GM19467 (cell line): ENCODE measurements at regions not wholly inside any gene's neighbourhood (a gene's known extent, or its start where the extent isn't known, plus 50 kb on each side); places are given as distances from the start of the nearest gene placed in this dataset.

Experiments used
- ATAC-seq: cut with Tn5 transposase; IDR thresholded peaks from one replicate; pipeline ENCODE4 v1.9.1; 2021; ENCODE audit warnings: mild to moderate bottlenecking, moderate library complexity; ENCODE audit not compliant: unreplicated experiment

DNA sequence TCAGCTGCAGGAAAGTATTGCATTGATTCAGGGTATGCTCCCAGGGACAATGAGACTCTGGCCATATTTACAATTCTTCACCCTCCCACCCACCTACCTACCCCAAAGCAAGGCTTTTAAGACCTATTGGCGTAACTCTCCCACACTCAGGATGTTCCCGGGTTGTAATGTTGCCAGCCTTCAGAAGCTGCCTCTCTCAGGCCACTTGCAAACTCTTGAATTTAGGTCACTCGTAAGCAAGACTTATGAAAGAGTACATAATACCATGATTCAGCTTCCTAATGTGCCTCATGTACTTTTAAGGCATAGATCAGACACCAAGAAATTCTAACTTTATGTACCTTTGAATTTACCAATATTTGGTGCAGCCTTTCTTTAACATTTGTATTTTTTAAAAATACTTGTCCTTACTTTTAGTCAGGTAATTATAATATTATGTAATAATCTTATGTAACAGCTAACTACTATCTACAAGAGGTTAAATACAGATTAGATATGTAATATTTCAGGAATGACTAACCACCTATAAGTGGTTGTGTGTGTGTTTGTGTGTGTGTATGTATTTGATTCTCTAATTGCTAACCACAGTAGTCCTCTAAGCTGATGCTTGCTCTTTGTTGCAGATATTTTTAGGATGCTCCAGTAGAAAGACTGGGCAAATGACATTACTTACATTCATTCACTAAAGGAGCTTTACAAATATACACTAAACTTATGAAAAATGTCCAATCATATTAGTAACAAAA is 630.5 kb upstream of the MEF2C start:
- ATAC-seq, result no peak

DNA sequence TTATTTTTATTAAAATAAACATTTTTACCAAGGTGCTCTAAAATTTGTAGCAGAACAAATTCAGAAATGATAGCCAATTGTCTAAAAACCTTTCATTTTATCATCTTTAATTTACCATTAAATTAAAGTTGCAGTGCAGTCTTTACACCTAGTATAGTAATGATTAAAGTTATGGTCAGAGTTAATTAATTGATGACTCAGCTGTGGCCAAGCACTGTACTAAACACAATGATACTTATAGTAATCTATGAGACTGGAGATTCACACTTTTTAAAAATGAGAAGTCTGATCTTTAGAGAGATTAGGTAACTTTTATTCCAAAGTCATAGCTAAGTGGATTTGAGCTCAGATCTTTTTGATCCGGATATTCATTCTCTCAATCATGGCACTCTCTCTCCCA is 621.1 kb upstream of the MEF2C start:
- no peak for ATAC-seq

DNA sequence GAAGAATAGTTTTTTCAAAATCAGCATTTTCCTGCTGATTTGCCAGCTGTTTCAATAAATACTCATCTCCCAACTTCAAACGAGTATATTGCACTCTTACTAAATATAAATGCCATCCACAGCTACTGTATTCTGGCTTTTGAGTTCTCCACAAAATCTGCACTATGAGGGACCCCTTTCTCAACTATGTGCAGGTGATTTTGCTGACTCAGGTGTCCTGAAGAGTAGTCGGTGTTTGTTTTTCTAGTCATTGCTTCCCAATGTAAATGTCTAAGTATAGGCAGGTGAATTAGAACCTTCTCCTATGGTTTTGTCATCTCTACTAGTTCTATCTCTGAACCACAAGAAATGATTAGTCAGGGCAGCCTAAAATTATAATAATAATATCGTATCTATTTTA is 616.8 kb upstream of the MEF2C start:
- ATAC-seq, result no peak

DNA sequence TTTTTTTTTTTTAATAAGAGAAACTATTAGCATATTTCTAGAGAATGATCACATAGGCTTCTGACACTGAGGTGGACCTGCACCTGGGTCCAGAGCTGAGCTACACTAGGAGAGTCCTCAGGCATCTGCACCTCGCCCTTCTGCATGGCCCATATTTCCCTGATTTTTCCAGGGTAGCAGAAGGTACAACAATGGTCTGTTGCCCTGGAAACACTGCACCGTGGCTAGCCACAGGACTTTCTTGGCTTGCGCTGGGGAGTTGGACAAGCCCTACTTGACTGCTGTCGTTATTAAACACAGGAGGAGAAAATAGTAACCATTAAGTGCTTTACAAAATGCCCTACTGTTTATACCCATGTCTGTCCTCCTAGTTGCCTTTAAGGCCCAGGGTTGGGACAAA is 615.7 kb upstream of the MEF2C start:
- ATAC-seq, result no peak

DNA sequence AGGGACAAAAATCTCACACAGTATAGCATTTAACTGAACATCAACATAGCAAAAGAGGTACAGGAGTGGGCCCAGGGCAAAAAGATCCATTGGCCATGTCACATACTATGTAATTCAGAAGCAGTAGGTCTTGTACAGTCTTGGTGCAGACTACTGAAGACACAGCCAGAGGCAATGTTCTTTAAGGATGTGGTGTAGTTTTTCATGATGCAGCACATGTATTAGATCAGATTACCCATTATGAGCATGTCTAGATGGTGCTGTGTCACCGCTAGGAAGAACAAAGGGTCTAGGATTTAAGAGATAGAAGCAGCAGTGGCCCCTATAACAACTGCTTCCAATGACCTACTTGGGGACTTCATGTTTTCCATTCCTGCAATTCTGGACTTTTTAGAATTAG is 610.4 kb upstream of the MEF2C start:
- ATAC-seq, result no peak

DNA sequence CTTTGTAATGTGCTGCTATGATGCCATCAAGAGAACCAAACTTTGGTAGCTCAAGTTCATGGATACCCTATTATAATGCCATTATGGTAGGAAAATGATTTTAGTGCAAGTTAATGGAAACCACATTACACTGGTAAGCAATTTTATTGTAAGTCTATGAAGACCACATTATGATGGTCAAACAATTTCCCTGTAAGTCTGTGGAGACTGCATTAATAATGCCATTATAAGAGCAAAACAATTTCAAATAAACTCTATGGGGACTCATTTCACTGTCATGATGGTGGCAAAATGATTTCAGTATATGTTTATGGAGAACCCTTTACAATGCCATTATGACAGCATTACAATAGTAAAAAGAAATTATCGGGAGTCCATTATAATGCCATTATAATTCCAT is 602.0 kb upstream of the MEF2C start:
- no peak for ATAC-seq

DNA sequence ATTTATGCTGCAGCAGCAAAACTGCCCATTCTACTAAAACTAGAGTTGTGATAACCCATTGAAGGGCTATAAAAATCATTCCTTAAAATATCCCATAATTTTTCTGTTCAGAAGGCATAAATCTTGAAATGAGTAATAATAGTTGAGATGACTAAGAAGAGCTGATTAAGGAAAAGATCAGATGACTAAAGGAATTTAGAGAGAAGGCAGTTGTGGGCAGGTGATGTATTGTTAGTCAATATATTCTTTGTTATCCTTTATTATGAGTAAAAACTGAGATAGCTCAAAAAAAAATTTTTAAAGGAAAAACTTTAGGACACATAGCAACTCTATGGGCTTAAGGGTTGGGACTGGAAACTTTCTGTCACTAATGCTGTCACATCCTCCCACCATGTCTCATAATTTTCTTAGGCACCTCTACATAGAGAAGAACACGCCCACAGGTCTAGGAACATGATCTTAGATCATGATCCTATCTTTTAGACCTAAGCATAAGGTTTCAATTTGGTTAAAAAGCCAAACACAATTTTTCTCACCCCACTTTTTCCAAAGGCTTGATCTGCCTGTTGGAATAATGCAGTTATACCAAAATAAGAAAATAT is 597.5 kb upstream of the MEF2C start:
- ATAC-seq, result no peak

DNA sequence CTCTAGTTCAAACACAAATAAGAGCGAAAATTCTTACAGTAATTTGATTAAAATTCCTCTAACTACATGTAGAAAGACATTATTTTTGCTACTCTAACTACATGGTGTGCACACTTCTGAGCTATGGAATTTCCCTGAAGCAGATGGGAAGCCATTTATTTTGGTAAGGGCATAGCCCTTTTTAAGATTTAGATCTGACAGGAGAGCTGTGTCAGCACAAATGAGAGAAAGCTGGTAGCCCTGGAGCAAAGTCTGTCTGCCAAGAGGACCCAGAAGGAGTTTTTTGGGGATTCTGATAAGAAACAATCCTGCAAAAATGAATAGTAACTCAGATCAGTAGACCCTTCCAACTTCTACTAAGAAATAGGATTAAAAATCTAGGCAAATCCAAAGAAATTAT is 595.9 kb upstream of the MEF2C start:
- ATAC-seq, result no peak

DNA sequence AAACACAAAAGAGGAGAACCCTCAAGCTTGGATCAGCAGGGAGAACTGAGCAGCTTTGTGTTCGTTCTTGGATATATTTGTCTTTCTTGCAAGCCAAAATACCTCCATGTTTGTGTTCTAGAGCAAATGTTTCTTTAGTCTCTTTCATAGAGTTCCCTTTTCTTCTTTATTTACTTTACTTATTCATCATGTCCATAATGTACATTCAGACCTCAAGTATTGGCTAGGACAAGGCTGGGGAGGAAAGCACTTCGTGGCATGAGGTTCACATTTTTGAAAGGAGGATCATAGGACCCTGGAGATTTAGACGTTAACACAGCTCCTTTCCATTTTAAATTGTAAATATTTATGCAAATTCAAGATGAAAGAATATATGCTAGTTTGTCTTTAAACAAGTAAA is 590.2 kb upstream of the MEF2C start:
- no peak for ATAC-seq

DNA sequence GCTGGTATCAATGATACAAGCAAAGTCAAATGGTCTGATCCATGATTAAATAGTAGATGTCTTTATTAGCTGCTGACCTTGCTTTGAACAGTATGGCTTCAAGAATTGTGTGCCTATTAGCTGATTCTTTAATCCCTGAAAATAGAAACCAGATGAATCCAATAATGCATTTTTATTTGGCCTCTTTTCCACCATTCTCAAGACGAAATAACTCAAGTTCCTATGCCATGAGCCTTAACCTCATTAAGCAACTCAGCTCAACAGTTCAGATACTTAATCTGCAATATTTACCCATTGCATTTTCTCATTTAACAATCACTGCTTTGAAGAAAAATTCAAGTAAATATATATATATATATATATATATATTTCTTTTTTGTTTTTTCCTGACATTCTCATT is 588.6 kb upstream of the MEF2C start:
- ATAC-seq, result no peak

DNA sequence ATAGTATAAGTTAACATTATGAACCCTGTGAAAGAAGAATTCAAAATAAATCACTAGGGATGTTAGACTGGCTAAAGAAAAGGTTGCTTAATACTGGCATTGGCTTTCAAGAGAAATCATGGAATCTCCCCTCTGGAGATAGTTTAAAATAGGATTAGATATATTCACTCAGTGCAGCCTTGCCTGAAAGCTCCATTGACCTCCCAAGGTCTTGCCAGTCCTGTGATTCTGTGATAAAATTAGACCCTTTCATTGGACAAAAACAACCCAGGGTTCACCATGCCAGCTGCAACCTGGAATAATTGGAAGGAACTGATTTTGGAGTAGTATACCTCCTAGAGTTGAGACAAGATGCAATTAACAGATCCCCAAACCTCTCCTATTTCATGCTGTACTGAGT is 588.1 kb upstream of the MEF2C start:
- no peak for ATAC-seq

DNA sequence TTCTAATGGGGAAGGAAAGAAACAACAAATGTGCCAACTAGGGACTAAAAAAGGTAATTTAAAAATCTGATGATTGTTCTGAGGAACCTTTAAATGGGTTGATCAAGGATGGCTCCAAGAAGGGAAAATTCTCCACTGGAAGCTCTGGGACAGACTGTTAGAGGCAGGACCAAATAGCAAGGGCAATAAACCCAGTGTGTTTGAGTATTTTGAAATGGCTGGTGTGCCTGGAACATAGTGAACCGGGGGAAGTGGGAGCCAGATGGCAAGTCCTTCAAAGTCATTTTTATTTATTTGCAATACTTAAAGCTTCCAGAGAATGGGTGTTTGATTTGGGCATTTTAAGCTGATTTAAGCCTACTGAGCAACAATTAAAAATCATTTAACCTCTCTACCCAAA is 587.7 kb upstream of the MEF2C start:
- ATAC-seq, result no peak

DNA sequence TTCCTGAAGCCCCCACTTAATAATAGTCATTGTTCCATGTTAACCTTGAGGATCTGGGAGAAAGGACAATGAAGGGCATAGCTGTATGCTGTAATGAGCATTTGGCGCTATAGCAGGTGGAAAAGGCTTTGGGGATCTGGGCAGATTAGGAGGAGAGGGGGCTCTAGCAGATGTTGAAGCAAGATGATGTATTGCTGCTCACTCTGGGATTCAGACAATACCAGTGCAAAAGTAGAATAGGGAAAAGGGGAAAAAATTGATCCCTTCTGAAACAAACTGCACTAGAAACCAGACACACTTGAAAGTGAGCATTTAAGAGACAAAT is 575.3 kb upstream of the MEF2C start:
- no peak for ATAC-seq

DNA sequence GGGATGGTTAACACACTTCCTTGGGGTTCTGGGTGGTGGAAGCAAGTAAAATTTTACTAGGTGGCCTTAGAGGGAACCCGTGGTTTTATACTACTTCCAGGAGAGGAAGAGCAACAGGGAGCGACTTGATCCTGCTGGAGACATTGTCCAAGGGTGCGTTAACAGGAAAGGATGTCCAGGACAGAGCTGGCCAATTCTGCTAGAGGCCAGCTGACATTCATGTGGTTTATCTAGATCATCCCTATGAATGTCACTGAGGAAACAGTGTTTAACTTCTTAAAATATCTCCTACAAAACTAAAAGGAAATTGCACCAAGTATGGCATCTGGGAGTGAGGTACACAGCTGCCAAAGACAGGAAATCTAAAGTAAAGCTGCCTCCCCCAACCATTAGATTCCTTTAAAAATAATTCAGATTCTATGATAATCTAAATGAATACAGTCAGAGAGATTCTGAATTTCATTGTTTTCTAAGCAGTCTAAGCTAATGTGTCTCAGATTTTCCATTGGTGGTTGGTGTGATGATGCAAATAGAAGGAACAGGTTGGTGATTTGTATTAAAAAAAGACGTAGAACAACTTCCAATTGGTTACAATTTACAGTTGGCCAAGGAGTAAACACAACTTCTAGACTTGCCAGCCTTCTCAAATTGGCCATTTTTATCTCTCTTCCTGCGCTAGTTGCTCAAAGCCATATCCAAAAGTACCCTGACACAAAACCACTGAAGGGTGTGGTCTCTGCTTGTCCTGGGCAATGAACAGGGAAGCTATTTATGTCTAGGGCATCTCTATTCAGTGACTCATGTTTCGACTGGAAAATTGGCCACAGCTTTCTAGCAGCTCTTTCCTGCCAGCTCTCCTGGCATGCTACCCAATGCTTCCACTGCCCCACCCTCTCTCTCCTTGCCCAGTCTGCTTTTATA is 574.7 kb upstream of the MEF2C start:
- ATAC-seq, result no peak

DNA sequence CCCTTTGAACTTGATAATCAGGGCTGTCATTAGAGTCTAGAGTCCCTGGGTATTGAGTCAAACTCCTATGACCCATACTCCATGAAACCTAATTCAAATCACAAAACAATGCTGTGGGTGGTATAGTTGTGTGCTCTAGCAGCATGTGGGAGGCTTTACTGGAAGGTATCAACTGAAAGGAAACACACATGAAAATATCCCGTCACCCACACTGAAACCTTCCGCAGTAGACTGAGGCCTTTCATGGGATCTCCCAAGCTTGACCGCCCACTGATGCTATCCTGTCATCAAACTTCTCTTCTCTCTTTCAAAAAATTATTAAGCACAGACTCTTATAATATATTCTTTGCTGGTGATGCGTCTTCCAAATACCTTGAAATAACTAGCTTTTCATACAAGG is 569.1 kb upstream of the MEF2C start:
- no peak for ATAC-seq

DNA sequence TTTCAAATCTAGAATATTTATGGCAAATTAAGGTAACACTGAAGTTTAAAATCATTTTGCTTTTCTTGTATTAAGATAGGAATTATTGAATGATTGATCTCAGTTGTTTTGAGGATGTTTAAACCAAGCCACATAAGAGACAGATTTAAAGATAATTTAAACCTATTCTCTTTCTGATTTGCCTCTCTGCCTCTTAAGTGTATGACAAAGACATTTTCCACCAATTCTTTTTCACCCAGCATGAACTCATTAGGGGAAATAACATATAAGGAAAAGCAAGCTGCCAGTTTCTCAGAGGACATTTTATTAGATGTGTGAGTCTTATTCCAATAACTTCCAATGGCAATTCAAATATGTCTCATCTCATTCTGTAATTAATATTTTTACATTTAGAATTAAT is 568.3 kb upstream of the MEF2C start:
- no peak for ATAC-seq

DNA sequence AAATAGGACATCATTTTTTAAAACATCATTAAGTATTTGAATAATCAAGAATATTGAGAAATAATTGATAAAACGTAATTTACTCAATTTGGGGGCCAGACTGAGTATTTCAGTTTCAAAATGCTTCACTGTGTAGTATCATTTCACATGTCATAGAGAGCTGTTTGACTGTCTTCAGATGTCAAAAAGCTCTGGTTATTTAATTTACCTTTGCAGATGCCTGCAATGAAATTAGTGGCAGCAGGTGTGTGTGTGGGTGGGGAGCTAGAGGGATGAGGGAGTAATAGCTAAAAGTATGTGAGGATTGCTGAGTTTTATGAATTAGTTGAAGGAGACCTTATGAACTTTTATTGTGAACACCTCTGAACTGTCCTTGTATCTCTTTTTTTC is 567.2 kb upstream of the MEF2C start:
- ATAC-seq, result no peak

DNA sequence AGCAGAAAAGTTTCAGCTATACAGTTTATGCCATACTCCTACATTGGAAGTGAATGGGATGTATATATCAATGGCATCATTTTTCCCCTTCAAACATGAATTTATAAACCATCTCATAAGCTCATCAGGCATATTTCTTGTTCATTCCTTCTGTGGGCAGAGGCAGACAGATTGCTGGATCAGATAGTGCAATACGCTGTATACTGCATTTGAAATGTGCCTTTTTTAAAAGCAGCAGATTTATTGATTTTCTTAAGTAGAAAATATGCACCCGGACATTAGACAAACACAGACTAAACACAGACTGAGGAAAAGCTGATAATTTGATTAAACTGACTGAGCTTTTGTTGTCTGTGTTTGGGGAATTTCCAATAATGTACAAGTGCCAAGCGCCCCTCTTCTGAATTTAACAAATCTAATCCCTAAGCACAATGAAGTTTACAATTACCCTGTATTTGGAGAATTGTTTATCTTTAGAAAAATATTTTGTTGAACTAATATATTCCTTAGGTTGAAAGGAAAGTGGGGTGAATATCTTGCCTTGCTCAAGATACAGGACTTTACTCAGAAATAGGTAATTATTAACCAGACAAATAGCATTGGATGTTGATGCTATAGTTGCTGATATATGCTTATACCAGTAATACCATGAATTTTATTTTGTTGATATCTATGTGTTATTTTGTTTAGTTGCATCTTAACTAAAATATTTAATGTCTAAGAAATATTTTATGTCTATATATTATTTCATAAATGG is 566.6 kb upstream of the MEF2C start:
- ATAC-seq, result no peak

DNA sequence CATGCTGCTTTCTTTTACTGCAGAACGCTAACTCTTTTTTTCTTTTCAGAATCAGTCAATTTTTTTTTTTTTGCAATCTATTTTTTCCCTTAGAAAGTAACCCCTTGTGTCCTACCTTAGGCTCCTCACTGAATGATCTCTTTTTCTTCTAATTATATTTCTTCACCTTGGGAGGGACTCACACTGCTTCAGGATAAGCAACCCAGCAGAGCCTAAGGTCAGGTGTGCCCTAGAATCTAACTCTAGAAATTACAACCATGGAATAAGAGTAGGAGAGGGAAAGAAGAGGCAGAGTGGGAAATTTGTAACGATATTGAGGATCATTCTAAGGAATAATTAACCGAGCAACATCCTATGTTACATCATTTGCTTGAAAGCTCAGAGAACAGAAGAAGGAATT is 564.0 kb upstream of the MEF2C start:
- ATAC-seq, result no peak

DNA sequence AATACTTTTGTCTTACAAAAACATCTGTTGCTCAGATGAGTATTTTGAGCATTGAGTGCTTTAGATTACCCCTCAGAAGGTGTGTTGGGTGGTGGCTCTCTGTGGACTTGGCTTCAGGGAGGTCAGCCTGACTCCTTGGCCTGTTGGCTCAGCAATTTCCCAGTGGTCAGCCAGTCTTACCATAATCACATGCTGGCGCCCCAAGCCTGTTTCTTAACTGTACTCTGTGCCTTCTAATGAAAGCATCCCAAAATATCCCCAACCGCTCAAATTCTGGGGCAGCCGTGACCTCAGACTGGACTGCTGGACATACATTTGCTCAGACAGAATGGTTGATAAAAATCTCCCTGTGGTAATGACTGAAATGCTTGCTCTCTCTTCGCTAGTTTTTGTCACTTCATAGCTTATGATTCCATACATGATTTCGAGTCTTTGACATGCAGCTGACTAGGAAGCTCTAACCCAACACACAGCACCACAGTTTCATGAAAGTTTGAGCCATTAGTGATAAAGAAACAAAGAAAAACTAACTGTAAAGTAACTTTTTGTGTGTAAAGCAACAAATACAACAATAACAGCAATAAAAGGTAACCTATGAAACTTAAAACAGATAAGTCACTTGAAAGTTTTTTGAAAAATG is 562.2 kb upstream of the MEF2C start:
- ATAC-seq, result no peak

DNA sequence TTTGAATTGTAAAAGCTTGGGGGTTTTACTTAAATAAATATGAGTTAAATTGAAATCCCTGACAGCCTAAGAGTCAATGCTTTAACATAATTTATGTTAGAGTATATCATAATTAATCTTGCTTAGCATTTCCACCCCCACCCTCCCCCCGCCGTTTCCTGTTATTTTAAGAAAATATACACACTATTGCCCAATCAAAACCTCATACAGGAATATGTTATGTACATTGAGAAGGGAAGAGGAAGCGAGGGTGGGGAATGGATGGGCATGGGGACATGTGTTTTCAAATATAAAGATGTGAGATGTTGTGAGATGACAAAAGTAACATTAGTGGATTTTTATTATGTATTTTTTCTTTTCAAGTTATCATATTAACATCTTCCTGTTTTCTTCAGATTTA is 561.1 kb upstream of the MEF2C start:
- no peak for ATAC-seq
